ENCODE measurements at regions not wholly inside any gene's neighbourhood (a gene's known extent, or its start where the extent isn't known, plus 50 kb on each side); places are given as distances from the start of the nearest gene placed in this dataset.

GRCh38 chr7:24390376-24391157 is 106.6 kb downstream of the NPY start:
- TF ChIP-seq MAX (IDR thresholded peaks at IDR 0.05): no peak
- TF ChIP-seq ZBTB7A (IDR thresholded peaks at IDR 0.05; ENCODE audit: low read depth): no peak
- TF ChIP-seq TAF1 (IDR thresholded peaks at IDR 0.05; ENCODE audit: low read depth): no peak
- TF ChIP-seq TEAD4 (IDR thresholded peaks at IDR 0.05): no peak
- TF ChIP-seq NFIC (IDR thresholded peaks at IDR 0.05): no peak
- TF ChIP-seq USF1 (IDR thresholded peaks at IDR 0.05): no peak

Data from Ishikawa (cell line).